H1 (cell line): ENCODE measurements at regions not wholly inside any gene's neighbourhood (a gene's known extent, or its start where the extent isn't known, plus 50 kb on each side); places are given as distances from the start of the nearest gene placed in this dataset.

Source experiments
- CEBPB ChIP-seq: IDR thresholded peaks from 2 replicates; pipeline ENCODE4 v1.6.1; 2012; ENCODE audit warnings: low read depth, low read length
- EP300 ChIP-seq, 2 experiments: IDR thresholded peaks; 1 replicate in 1 of 2; 2 replicates in 1 of 2; pipeline ENCODE4 v1.6.1; 2011 to 2012; ENCODE audit warnings: low read depth in 2 of 2, low read length in 2 of 2, mild to moderate bottlenecking in 2 of 2, borderline replicate concordance in 1 of 2, inconsistent platforms in 1 of 2, moderate library complexity in 1 of 2
- EZH2 ChIP-seq: fragments of 200-600 bp; sonication (generic); IDR thresholded peaks from 2 replicates; pipeline ENCODE4 v1.7.1; 2012; ENCODE audit warnings: low read depth, mild to moderate bottlenecking, moderate library complexity, low read length, inconsistent platforms; ENCODE audit not compliant: severe bottlenecking
- GTF2F1 ChIP-seq: IDR thresholded peaks from 2 replicates; pipeline ENCODE4 v1.6.1; 2012; ENCODE audit warnings: low read depth, low read length, improper control_type of control experiment, borderline replicate concordance
- POLR2A ChIP-seq, 2 experiments: IDR thresholded peaks; 1 replicate in 1 of 2; 2 replicates in 1 of 2; pipeline ENCODE4 v1.6.1; 2011; ENCODE audit warnings: low read depth in 2 of 2, low read length in 2 of 2, mild to moderate bottlenecking in 2 of 2; ENCODE audit errors: control extremely low read depth in 1 of 2
- POLR2AphosphoS5 ChIP-seq: IDR thresholded peaks from 2 replicates; pipeline ENCODE4 v1.6.1; 2011; ENCODE audit warnings: low read depth, low read length
- RFX5 ChIP-seq: IDR thresholded peaks from 2 replicates; pipeline ENCODE4 v1.6.1; 2011; ENCODE audit warnings: low read depth, low read length, improper control_type of control experiment, borderline replicate concordance
- TF ChIP-seq, protein P1 (sequence below), 3 experiments: IDR thresholded peaks; 1 replicate in 2 of 3; 2 replicates in 1 of 3; pipeline versions ENCODE4 v1.5.1 to v1.6.1; 2011; ENCODE audit warnings: low read length in 3 of 3, mild to moderate bottlenecking in 3 of 3, inconsistent platforms in 2 of 3, low read depth in 1 of 3, moderate library complexity in 1 of 3; ENCODE audit not compliant: insufficient read depth in 1 of 3; ENCODE audit errors: control extremely low read depth in 1 of 3

DNA sequence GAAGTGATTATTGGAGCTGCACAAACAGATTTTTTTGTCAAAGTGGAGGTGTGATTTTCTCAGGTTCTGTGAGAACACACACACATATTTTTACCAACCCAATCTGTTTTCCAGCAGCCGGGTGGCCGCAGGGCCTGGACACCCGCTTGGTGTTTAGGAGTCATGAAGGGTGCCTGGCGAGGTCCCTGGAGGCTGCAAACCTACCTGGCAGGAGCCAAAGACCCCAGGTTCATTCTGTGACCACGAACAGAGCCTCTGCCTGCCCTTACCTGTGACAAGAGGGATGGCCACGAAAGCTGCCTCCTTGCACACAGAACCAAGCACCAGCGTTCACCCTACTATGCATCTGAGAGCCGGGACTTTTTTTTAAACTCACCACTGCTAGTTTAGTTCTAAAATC lies 64.3 kb upstream of the ID2 start:
- TF ChIP-seq, protein P1, sequence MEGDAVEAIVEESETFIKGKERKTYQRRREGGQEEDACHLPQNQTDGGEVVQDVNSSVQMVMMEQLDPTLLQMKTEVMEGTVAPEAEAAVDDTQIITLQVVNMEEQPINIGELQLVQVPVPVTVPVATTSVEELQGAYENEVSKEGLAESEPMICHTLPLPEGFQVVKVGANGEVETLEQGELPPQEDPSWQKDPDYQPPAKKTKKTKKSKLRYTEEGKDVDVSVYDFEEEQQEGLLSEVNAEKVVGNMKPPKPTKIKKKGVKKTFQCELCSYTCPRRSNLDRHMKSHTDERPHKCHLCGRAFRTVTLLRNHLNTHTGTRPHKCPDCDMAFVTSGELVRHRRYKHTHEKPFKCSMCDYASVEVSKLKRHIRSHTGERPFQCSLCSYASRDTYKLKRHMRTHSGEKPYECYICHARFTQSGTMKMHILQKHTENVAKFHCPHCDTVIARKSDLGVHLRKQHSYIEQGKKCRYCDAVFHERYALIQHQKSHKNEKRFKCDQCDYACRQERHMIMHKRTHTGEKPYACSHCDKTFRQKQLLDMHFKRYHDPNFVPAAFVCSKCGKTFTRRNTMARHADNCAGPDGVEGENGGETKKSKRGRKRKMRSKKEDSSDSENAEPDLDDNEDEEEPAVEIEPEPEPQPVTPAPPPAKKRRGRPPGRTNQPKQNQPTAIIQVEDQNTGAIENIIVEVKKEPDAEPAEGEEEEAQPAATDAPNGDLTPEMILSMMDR (IDR thresholded peaks at IDR 0.05; ENCODE audit: control extremely low read depth in 1 of 3, insufficient read depth in 1 of 3, low read depth in 1 of 3, low read length in 3 of 3): no peak
- TF ChIP-seq POLR2A (IDR thresholded peaks at IDR 0.05; ENCODE audit: control extremely low read depth in 1 of 2, low read depth in 2 of 2, low read length in 2 of 2): no peak
- no peak for TF ChIP-seq GTF2F1
- TF ChIP-seq POLR2AphosphoS5: no peak
- TF ChIP-seq EP300 (IDR thresholded peaks at IDR 0.05; ENCODE audit: borderline replicate concordance in 1 of 2, low read depth in 2 of 2, low read length in 2 of 2): no peak
- no peak for TF ChIP-seq EZH2
- TF ChIP-seq CEBPB: no peak
- TF ChIP-seq RFX5: no peak
